ENCODE measurements at regions not wholly inside any gene's neighbourhood (a gene's known extent, or its start where the extent isn't known, plus 50 kb on each side); places are given as distances from the start of the nearest gene placed in this dataset.

- no peaks in the 10 kb centered on the region for H3K4me1 Mint-ChIP-seq (ENCODE audit: low read depth, unreplicated experiment)
- H3K4me3 Mint-ChIP-seq (ENCODE audit: unreplicated experiment): no peak overlapping the region
- TF ChIP-seq CTCF (IDR thresholded peaks at IDR 0.05; ENCODE audit: partially characterized antibody, unreplicated experiment): no peak
- no peak for DNase-seq
- H3K27ac Mint-ChIP-seq (ENCODE audit: unreplicated experiment): no peak overlapping the region
- H3K9me3 Mint-ChIP-seq (ENCODE audit: unreplicated experiment): no peaks in the 10 kb centered on the region
- no peaks in the 10 kb centered on the region for H3K36me3 Mint-ChIP-seq (ENCODE audit: unreplicated experiment)
- H3K27me3 Mint-ChIP-seq (ENCODE audit: unreplicated experiment): no peaks in the 10 kb centered on the region
Measured at GRCh38 chr16:80060470-80060869, 459.9 kb upstream of the MAF start.

- Mint-ChIP-seq H3K9me3 (ENCODE audit: unreplicated experiment) (no peaks in the 10 kb centered on the region), H3K27me3 (ENCODE audit: unreplicated experiment) (no peaks in the 10 kb centered on the region), H3K27ac (ENCODE audit: unreplicated experiment) (no peak overlapping the region), H3K36me3 (ENCODE audit: unreplicated experiment) (no peaks in the 10 kb centered on the region), H3K4me1 (ENCODE audit: low read depth, unreplicated experiment) (no peaks in the 10 kb centered on the region), H3K4me3 (ENCODE audit: unreplicated experiment) (no peak overlapping the region)
- DNase-seq: no peak
- no peak for TF ChIP-seq CTCF (IDR thresholded peaks at IDR 0.05; ENCODE audit: partially characterized antibody, unreplicated experiment)
Measured at GRCh38 chr16:80059836-80060235, 459.3 kb upstream of the MAF start.

- TF ChIP-seq CTCF (IDR thresholded peaks at IDR 0.05; ENCODE audit: partially characterized antibody, unreplicated experiment): no peak
Measured at GRCh38 chr16:80058214-80058613, 457.7 kb upstream of the MAF start.

GRCh38 chr16:80056324-80056723 is 455.8 kb upstream of the MAF start:
- H3K27ac Mint-ChIP-seq (ENCODE audit: unreplicated experiment): no peak overlapping the region
- no peak overlapping the region for H3K4me3 Mint-ChIP-seq (ENCODE audit: unreplicated experiment)
- no peaks in the 10 kb centered on the region for H3K9me3 Mint-ChIP-seq (ENCODE audit: unreplicated experiment)
- no peak for DNase-seq
- TF ChIP-seq CTCF (IDR thresholded peaks at IDR 0.05; ENCODE audit: partially characterized antibody, unreplicated experiment): no peak
- no peaks in the 10 kb centered on the region for H3K27me3 Mint-ChIP-seq (ENCODE audit: unreplicated experiment)
- no peaks in the 10 kb centered on the region for H3K36me3 Mint-ChIP-seq (ENCODE audit: unreplicated experiment)
- no peaks in the 10 kb centered on the region for H3K4me1 Mint-ChIP-seq (ENCODE audit: low read depth, unreplicated experiment)

More at GRCh38 chr16:80058214-80058613, 457.7 kb upstream of the MAF start:
- H3K36me3 Mint-ChIP-seq (ENCODE audit: unreplicated experiment): no peaks in the 10 kb centered on the region
- H3K27ac Mint-ChIP-seq (ENCODE audit: unreplicated experiment): no peak overlapping the region
- H3K9me3 Mint-ChIP-seq (ENCODE audit: unreplicated experiment): no peaks in the 10 kb centered on the region
- no peaks in the 10 kb centered on the region for H3K4me1 Mint-ChIP-seq (ENCODE audit: low read depth, unreplicated experiment)
- H3K4me3 Mint-ChIP-seq (ENCODE audit: unreplicated experiment): no peak overlapping the region
- H3K27me3 Mint-ChIP-seq (ENCODE audit: unreplicated experiment): no peaks in the 10 kb centered on the region
- DNase-seq: no peak

- Mint-ChIP-seq H3K4me1 (ENCODE audit: low read depth, unreplicated experiment) (no peaks in the 10 kb centered on the region), H3K36me3 (ENCODE audit: unreplicated experiment) (no peaks in the 10 kb centered on the region), H3K4me3 (ENCODE audit: unreplicated experiment) (no peak overlapping the region), H3K27ac (ENCODE audit: unreplicated experiment) (no peak overlapping the region), H3K27me3 (ENCODE audit: unreplicated experiment) (no peaks in the 10 kb centered on the region), H3K9me3 (ENCODE audit: unreplicated experiment) (no peaks in the 10 kb centered on the region)
- no peak for TF ChIP-seq CTCF (IDR thresholded peaks at IDR 0.05; ENCODE audit: partially characterized antibody, unreplicated experiment)
- no peak for DNase-seq
Measured at GRCh38 chr16:80055831-80056230, 455.3 kb upstream of the MAF start.

Measured in glutamatergic neuron (in vitro differentiated cells).